Stimulated activated CD8-positive, alpha-beta memory T cell treated with anti-CD3 and anti-CD28 coated beads, Interleukin-15, amount 100 ng/mL, for 24 hours (primary cell): ENCODE measurements at regions not wholly inside any gene's neighbourhood (a gene's known extent, or its start where the extent isn't known, plus 50 kb on each side); places are given as distances from the start of the nearest gene placed in this dataset.

Source experiments
- DNase-seq: peaks from one replicate; pipeline ENCODE4 v3.0.0-alpha.2; 2020; ENCODE audit warnings: low read depth

GRCh38 chr3:178156301-178156700 lies 379.9 kb upstream of the KCNMB2 start:
- DNase-seq = no peak

GRCh38 chr3:178159691-178160220 lies 376.5 kb upstream of the KCNMB2 start:
- no peak for DNase-seq

GRCh38 chr3:178169421-178169820 lies 366.8 kb upstream of the KCNMB2 start:
- no peak for DNase-seq

- no peak for DNase-seq
Observed at GRCh38 chr3:178170698-178171535, 365.3 kb upstream of the KCNMB2 start.

GRCh38 chr3:178172121-178172520 lies 364.1 kb upstream of the KCNMB2 start:
- no peak for DNase-seq

GRCh38 chr3:178174201-178174915 lies 361.9 kb upstream of the KCNMB2 start:
- no peak for DNase-seq

GRCh38 chr3:178181088-178181487 lies 355.1 kb upstream of the KCNMB2 start:
- DNase-seq = no peak

- no peak for DNase-seq
Observed at GRCh38 chr3:178181784-178182183, 354.5 kb upstream of the KCNMB2 start.

- no peak for DNase-seq
Observed at GRCh38 chr3:178182337-178182779, 353.9 kb upstream of the KCNMB2 start.

- no peak for DNase-seq
Observed at GRCh38 chr3:178184833-178185232, 351.4 kb upstream of the KCNMB2 start.

GRCh38 chr3:178186666-178187065 lies 349.6 kb upstream of the KCNMB2 start:
- DNase-seq = no peak

- DNase-seq = no peak
Observed at GRCh38 chr3:178189854-178190253, 346.4 kb upstream of the KCNMB2 start.

- no peak for DNase-seq
Observed at GRCh38 chr3:178193846-178194245, 342.4 kb upstream of the KCNMB2 start.

- DNase-seq = no peak
Observed at GRCh38 chr3:178194539-178194938, 341.7 kb upstream of the KCNMB2 start.

GRCh38 chr3:178195824-178196223 lies 340.4 kb upstream of the KCNMB2 start:
- DNase-seq = no peak

- DNase-seq = no peak
Observed at GRCh38 chr3:178198329-178198728, 337.9 kb upstream of the KCNMB2 start.

- no peak for DNase-seq
Observed at GRCh38 chr3:178200316-178200715, 335.9 kb upstream of the KCNMB2 start.

- DNase-seq = no peak
Observed at GRCh38 chr3:178201714-178202113, 334.5 kb upstream of the KCNMB2 start.

- DNase-seq = no peak
Observed at GRCh38 chr3:178202194-178202593, 334.0 kb upstream of the KCNMB2 start.

- no peak for DNase-seq
Observed at GRCh38 chr3:178203165-178203564, 333.1 kb upstream of the KCNMB2 start.

- DNase-seq = no peak
Observed at GRCh38 chr3:178203650-178204049, 332.6 kb upstream of the KCNMB2 start.

- DNase-seq = no peak
Observed at GRCh38 chr3:178205740-178206139, 330.5 kb upstream of the KCNMB2 start.

- no peak for DNase-seq
Observed at GRCh38 chr3:178206521-178206920, 329.7 kb upstream of the KCNMB2 start.
